ENCODE measurements at regions not wholly inside any gene's neighbourhood (a gene's known extent, or its start where the extent isn't known, plus 50 kb on each side); places are given as distances from the start of the nearest gene placed in this dataset.
A peak's percentile ranks its signal among the peaks of the same experiment; 100 is the strongest.

GRCh38 chr18:57910134-57910533 is 107.0 kb upstream of the ATP8B1 start:
- Histone ChIP-seq H3K9me3 (ENCODE audit: control insufficient read depth, low read length) (no peaks in the 10 kb centered on the region), H3K4me1 (ENCODE audit: control insufficient read depth, insufficient read depth, low read length) (peaks cover 11% of the 10 kb centered on the region), H3K27me3 (ENCODE audit: control insufficient read depth, insufficient read depth, low read length) (no peaks in the 10 kb centered on the region), H3K36me3 (ENCODE audit: control insufficient read depth, insufficient read depth, low read length) (no peaks in the 10 kb centered on the region), H3K4me3 (ENCODE audit: low read length) (no peak overlapping the region), H3K9ac (ENCODE audit: low read length) (no peak overlapping the region)

GRCh38 chr18:57909620-57910019 is 106.5 kb upstream of the ATP8B1 start:
- Histone ChIP-seq H3K9me3 (ENCODE audit: control insufficient read depth, low read length) (no peaks in the 10 kb centered on the region), H3K4me1 (ENCODE audit: control insufficient read depth, insufficient read depth, low read length) (peaks cover 11% of the 10 kb centered on the region), H3K27me3 (ENCODE audit: control insufficient read depth, insufficient read depth, low read length) (no peaks in the 10 kb centered on the region), H3K36me3 (ENCODE audit: control insufficient read depth, insufficient read depth, low read length) (no peaks in the 10 kb centered on the region), H3K9ac (ENCODE audit: low read length) (no peak overlapping the region), H3K4me3 (ENCODE audit: low read length) (no peak overlapping the region)

GRCh38 chr18:57908092-57908491 is 105.0 kb upstream of the ATP8B1 start:
- Histone ChIP-seq H3K4me1 (ENCODE audit: control insufficient read depth, insufficient read depth, low read length) (peaks cover 11% of the 10 kb centered on the region), H3K27me3 (ENCODE audit: control insufficient read depth, insufficient read depth, low read length) (no peaks in the 10 kb centered on the region), H3K36me3 (ENCODE audit: control insufficient read depth, insufficient read depth, low read length) (no peaks in the 10 kb centered on the region), H3K9ac (ENCODE audit: low read length) (no peak overlapping the region), H3K4me3 (ENCODE audit: low read length) (no peak overlapping the region), H3K9me3 (ENCODE audit: control insufficient read depth, low read length) (no peaks in the 10 kb centered on the region)

- no peaks in the 10 kb centered on the region for H3K36me3 ChIP-seq (ENCODE audit: control insufficient read depth, insufficient read depth, low read length)
- no peaks in the 10 kb centered on the region for H3K9me3 ChIP-seq (ENCODE audit: control insufficient read depth, low read length)
- H3K27me3 ChIP-seq (ENCODE audit: control insufficient read depth, insufficient read depth, low read length): no peaks in the 10 kb centered on the region
- H3K4me1 ChIP-seq (ENCODE audit: control insufficient read depth, insufficient read depth, low read length): peaks cover 15% of the 10 kb centered on the region
- H3K9ac ChIP-seq (ENCODE audit: low read length): no peak overlapping the region
- no peak overlapping the region for H3K4me3 ChIP-seq (ENCODE audit: low read length)
These were observed 104.4 kb upstream of the ATP8B1 start for GRCh38 chr18:57907550-57907949.

GRCh38 chr18:57906852-57907251 is 103.7 kb upstream of the ATP8B1 start:
- no peaks in the 10 kb centered on the region for H3K36me3 ChIP-seq (ENCODE audit: control insufficient read depth, insufficient read depth, low read length)
- no peak overlapping the region for H3K9ac ChIP-seq (ENCODE audit: low read length)
- no peak overlapping the region for H3K4me3 ChIP-seq (ENCODE audit: low read length)
- H3K4me1 ChIP-seq (ENCODE audit: control insufficient read depth, insufficient read depth, low read length): peaks cover 19% of the 10 kb centered on the region
- no peaks in the 10 kb centered on the region for H3K27me3 ChIP-seq (ENCODE audit: control insufficient read depth, insufficient read depth, low read length)
- no peaks in the 10 kb centered on the region for H3K9me3 ChIP-seq (ENCODE audit: control insufficient read depth, low read length)

GRCh38 chr18:57904535-57904934 is 101.4 kb upstream of the ATP8B1 start:
- H3K9me3 ChIP-seq (ENCODE audit: control insufficient read depth, low read length): no peaks in the 10 kb centered on the region
- no peaks in the 10 kb centered on the region for H3K36me3 ChIP-seq (ENCODE audit: control insufficient read depth, insufficient read depth, low read length)
- no peak overlapping the region for H3K9ac ChIP-seq (ENCODE audit: low read length)
- no peak overlapping the region for H3K4me3 ChIP-seq (ENCODE audit: low read length)
- H3K4me1 ChIP-seq (ENCODE audit: control insufficient read depth, insufficient read depth, low read length): peaks cover 22% of the 10 kb centered on the region
- H3K27me3 ChIP-seq (ENCODE audit: control insufficient read depth, insufficient read depth, low read length): no peaks in the 10 kb centered on the region

- Histone ChIP-seq H3K4me1 (ENCODE audit: control insufficient read depth, insufficient read depth, low read length) (peaks cover 21% of the 10 kb centered on the region), H3K27me3 (ENCODE audit: control insufficient read depth, insufficient read depth, low read length) (no peaks in the 10 kb centered on the region), H3K36me3 (ENCODE audit: control insufficient read depth, insufficient read depth, low read length) (no peaks in the 10 kb centered on the region), H3K4me3 (ENCODE audit: low read length) (no peak overlapping the region), H3K9me3 (ENCODE audit: control insufficient read depth, low read length) (no peaks in the 10 kb centered on the region), H3K9ac (ENCODE audit: low read length) (peak overlapping the region; percentile 24)
These were observed 99.6 kb upstream of the ATP8B1 start for GRCh38 chr18:57902721-57903120.

- Histone ChIP-seq H3K4me3 (ENCODE audit: low read length) (no peak overlapping the region), H3K27me3 (ENCODE audit: control insufficient read depth, insufficient read depth, low read length) (no peaks in the 10 kb centered on the region), H3K9me3 (ENCODE audit: control insufficient read depth, low read length) (no peaks in the 10 kb centered on the region), H3K4me1 (ENCODE audit: control insufficient read depth, insufficient read depth, low read length) (peaks cover 21% of the 10 kb centered on the region), H3K9ac (ENCODE audit: low read length) (peak overlapping the region; percentile 24), H3K36me3 (ENCODE audit: control insufficient read depth, insufficient read depth, low read length) (no peaks in the 10 kb centered on the region)
These were observed 98.9 kb upstream of the ATP8B1 start for GRCh38 chr18:57901825-57902589.

- no peaks in the 10 kb centered on the region for H3K36me3 ChIP-seq (ENCODE audit: control insufficient read depth, insufficient read depth, low read length)
These were observed 97.9 kb upstream of the ATP8B1 start for GRCh38 chr18:57900906-57901435.

GRCh38 chr18:57898506-57899124 is 95.5 kb upstream of the ATP8B1 start:
- no peak overlapping the region for H3K9ac ChIP-seq (ENCODE audit: low read length)
- H3K4me3 ChIP-seq (ENCODE audit: low read length): no peak overlapping the region
- no peaks in the 10 kb centered on the region for H3K36me3 ChIP-seq (ENCODE audit: control insufficient read depth, insufficient read depth, low read length)
- H3K9me3 ChIP-seq (ENCODE audit: control insufficient read depth, low read length): no peaks in the 10 kb centered on the region
- no peaks in the 10 kb centered on the region for H3K27me3 ChIP-seq (ENCODE audit: control insufficient read depth, insufficient read depth, low read length)
- H3K4me1 ChIP-seq (ENCODE audit: control insufficient read depth, insufficient read depth, low read length): peaks cover 21% of the 10 kb centered on the region

More at GRCh38 chr18:57900906-57901435, 97.9 kb upstream of the ATP8B1 start:
- no peaks in the 10 kb centered on the region for H3K27me3 ChIP-seq (ENCODE audit: control insufficient read depth, insufficient read depth, low read length)
- no peak overlapping the region for H3K9ac ChIP-seq (ENCODE audit: low read length)
- H3K9me3 ChIP-seq (ENCODE audit: control insufficient read depth, low read length): no peaks in the 10 kb centered on the region
- H3K4me1 ChIP-seq (ENCODE audit: control insufficient read depth, insufficient read depth, low read length): peaks cover 21% of the 10 kb centered on the region
- no peak overlapping the region for H3K4me3 ChIP-seq (ENCODE audit: low read length)

- no peaks in the 10 kb centered on the region for H3K27me3 ChIP-seq (ENCODE audit: control insufficient read depth, insufficient read depth, low read length)
- H3K4me1 ChIP-seq (ENCODE audit: control insufficient read depth, insufficient read depth, low read length): peaks cover 5% of the 10 kb centered on the region
- no peak overlapping the region for H3K4me3 ChIP-seq (ENCODE audit: low read length)
- no peaks in the 10 kb centered on the region for H3K9me3 ChIP-seq (ENCODE audit: control insufficient read depth, low read length)
- H3K36me3 ChIP-seq (ENCODE audit: control insufficient read depth, insufficient read depth, low read length): no peaks in the 10 kb centered on the region
- no peak overlapping the region for H3K9ac ChIP-seq (ENCODE audit: low read length)
These were observed 92.1 kb upstream of the ATP8B1 start for GRCh38 chr18:57895182-57895581.

GRCh38 chr18:57891707-57892391 is 88.7 kb upstream of the ATP8B1 start:
- no peaks in the 10 kb centered on the region for H3K36me3 ChIP-seq (ENCODE audit: control insufficient read depth, insufficient read depth, low read length)
- no peak overlapping the region for H3K4me3 ChIP-seq (ENCODE audit: low read length)
- no peaks in the 10 kb centered on the region for H3K27me3 ChIP-seq (ENCODE audit: control insufficient read depth, insufficient read depth, low read length)
- no peak overlapping the region for H3K9ac ChIP-seq (ENCODE audit: low read length)
- H3K9me3 ChIP-seq (ENCODE audit: control insufficient read depth, low read length): no peaks in the 10 kb centered on the region
- peaks cover 7% of the 10 kb centered on the region for H3K4me1 ChIP-seq (ENCODE audit: control insufficient read depth, insufficient read depth, low read length)

Data from mucosa of stomach (tissue), 1 donor.